HG02981 (cell line): ENCODE measurements at regions not wholly inside any gene's neighbourhood (a gene's known extent, or its start where the extent isn't known, plus 50 kb on each side); places are given as distances from the start of the nearest gene placed in this dataset.
"Not testable (repeated sequence)": the region's sequence is repeated elsewhere in the genome, so short reads cannot be mapped to it uniquely, and the experiment has no call there.

Experiments
- ATAC-seq: cut with Tn5 transposase; IDR thresholded peaks from one replicate; pipeline ENCODE4 v1.9.1; 2021; ENCODE audit warnings: mild to moderate bottlenecking, moderate library complexity; ENCODE audit not compliant: unreplicated experiment

DNA sequence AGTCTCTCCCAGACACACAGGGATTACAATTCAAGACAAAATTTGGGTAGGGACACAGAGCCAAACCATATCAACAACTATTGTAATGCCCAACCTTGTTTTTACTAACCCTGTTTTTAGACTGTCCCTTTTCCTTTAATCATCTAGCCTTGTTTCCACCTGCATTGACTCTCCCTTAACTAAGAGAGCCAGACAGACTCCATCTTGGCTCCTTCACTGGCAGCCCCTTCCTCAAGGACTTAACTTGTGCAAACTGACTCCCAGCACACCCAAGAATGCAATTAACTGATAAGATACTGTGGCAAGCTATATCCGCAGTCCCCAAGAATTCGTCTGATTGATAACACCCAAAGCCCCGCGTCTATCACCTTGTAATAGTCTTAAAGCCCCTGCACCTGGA, 151.8 kb upstream of the DGKB start:
- ATAC-seq, result not testable (repeated sequence)

DNA sequence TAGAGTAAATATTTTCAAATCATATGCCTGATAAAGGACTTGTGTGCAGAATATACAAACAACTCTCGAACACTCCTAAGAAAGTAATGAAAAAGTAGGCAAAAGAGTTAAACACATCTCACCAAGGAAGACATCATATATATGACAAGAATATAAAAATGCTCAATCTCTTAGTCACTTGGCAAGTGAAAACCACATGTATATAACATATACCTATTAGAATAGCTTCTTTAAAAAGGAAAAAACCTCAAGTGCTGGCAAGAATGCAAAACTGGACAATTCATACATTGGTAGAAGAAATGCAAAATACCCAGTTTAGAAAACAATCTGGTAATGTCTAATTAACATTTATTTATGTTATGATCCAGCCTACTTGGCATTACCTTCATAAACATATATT, 146.6 kb upstream of the DGKB start:
- no peak for ATAC-seq

DNA sequence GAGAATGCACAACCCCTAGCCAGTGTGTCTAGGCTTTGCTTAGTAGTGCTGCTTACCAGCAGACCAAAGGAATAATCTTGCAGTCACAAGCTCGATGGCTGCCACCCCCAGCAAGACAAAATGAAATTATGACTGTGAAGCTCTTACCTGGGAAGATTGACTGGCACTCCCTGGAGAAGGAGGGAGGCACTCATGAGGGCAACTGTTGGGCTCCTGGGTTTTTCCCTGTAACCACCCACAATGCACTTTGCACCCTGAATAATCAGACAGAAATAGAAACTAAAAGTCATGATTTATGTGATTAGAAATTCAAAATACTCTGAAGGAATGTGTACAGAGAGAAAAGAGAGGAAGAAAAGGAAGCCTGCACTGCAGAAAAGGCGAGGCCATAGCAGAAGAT, 144.3 kb upstream of the DGKB start:
- no peak for ATAC-seq

DNA sequence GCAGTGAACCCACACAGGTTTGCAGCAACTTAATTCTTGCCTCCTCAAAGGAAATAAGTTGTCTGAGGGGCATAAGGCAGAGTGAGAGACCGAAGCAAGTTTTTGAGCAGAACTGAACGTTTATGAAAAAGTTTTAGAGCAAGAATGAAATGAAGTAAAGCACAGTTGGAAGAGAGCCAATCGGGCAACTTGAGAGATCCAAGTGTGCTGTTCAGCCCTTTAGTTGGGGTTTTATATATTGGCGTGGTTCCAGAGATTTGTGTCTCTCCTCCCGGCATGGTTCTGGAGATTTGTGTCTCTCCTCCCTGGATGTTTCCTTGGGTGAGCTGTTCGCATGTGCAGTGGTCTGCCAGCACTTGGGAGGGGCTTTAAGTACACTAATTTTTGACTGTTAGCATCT, 141.4 kb upstream of the DGKB start:
- no peak for ATAC-seq

DNA sequence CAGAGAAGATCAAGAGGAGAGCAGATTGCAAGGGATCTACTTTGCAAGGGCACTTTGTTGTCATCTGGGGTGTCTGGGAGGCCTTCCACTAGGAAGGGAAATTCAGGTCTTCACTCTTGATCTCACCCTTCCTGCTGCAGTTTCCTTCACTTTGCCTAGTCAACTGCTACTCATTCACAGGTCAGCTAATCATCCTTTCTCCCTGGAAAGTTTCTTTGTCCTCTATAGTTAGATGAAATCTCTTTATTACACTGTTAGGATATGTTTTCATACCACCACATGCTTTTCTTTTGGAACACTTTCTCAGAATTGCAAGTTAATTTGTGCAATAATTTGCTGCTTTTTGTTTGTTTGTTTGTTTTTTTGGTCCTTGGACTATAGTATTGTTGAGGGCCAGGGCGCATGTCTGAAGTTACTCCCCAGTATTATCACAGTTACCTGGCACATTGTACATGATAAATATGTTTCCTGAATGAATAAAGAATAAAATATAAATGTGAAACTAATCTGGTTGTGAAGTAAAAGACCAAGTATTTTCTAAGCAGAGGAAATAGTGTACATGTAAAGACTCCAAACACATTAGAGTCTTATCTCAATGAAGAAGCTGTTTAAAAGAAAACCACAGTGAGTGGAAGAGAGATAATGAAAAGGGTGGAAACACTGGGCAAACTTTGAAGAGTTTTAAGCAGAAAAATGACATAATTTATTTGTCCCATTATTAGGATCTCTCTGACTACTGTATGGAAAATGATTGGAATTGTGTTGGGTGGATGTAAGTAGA, 139.9 kb upstream of the DGKB start:
- ATAC-seq, result no peak

DNA sequence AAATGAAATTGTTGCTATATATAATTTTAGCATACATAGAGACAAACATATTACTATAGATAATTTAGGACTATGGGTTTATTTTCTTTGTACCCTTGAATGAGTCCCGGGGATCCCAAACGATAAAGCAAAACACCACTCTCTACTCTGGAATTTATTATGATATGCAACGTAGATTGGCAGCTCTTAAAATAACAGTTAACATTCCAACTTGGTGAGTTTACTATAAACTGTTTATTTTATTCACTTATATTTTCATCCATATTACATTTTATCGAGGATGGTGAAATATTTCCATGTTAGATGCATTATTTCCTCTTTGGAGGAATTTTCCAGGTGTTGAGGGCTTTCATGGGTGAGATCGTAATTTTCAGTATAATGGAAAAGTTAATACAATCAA, 138.7 kb upstream of the DGKB start:
- ATAC-seq, result no peak

DNA sequence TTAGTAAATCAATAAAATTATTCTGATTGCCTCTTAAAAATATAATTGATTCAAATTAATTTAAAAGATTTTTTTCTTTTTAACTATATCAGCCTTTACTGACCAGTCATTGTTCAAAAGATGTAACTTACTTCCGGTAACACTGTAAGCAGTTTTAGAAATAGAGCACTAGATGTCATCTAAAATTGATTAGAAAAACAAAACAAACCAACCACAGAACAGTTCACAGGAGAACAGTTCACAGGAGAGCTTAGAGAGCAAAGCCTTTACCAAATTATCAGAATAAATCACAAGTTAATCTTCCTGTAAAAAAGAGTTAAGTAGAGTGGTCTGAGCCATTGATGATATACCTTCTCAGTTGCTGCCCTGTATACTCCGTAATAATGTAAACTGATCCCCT, 133.3 kb upstream of the DGKB start:
- no peak for ATAC-seq

DNA sequence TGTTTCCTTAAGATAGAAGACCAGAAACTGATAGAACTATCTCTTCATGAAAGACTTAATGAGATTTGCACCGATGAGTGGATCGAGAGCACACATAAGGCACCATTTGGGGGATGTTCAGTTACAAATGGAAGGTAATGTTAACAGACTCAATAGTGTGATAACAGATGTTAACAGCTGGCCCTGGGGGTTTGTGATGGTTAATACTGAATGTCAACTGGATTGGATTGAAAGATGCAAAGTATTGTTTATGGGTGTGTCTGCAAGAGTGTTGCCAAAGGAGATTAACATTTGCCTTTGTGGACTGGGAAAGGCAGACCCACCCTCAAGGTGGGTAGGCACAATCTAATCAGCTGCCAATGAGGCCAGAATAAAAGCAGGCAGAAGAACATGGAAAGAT, 130.5 kb upstream of the DGKB start:
- no peak for ATAC-seq

DNA sequence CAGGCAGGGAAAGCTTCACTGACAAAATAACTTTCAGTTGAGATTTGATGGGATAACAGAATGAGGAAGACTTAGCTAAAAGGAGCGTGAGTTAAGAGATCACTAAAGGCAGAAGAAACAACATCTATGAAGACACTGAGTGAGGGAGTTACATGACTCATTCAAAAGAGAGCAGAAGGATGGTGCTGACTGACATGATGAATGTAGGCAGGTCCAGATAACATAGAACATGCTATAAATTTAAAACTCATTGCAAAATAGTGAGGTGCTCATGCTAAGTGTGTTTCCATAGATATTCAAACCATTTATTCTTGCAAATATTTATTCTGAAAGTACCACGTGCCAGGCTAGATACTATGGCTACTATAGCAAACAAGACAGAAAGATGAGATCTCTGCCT, 116.4 kb upstream of the DGKB start:
- ATAC-seq, result no peak

DNA sequence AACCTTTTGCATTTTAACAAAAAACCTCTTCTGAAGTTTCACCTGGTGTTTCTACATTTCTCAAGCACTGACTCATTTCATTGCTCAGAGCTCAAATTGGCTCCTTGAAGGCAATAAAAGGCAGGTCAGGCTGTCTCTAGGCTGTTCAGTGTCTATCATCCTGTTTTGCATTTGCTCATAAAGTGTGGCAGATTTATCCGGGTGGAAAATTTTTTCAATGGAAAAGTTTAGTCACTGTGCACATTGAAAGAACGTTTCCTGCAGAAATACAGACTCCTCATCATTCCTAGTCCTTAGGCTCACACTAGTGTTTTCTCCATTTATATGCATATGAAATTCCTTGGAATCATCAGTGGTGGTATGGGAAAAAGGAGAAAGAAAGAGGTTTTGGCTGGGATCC, 114.2 kb upstream of the DGKB start:
- ATAC-seq, result no peak

DNA sequence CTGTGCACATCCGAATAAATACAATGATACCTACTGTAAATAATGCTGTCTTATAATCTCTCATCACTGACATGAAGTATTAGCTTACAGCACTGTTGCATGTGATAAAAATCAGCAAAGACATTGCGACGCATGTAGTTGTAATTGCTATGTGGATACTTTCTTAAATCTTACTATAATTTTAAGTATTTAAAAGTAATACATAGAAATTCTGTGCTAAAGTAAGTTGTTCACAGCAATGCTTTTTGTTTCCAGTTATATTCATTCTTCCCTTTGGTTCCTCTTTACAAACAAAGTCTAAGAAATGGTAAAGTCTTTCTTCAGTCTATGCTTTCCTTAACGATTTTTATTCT, 113.7 kb upstream of the DGKB start:
- ATAC-seq, result no peak

DNA sequence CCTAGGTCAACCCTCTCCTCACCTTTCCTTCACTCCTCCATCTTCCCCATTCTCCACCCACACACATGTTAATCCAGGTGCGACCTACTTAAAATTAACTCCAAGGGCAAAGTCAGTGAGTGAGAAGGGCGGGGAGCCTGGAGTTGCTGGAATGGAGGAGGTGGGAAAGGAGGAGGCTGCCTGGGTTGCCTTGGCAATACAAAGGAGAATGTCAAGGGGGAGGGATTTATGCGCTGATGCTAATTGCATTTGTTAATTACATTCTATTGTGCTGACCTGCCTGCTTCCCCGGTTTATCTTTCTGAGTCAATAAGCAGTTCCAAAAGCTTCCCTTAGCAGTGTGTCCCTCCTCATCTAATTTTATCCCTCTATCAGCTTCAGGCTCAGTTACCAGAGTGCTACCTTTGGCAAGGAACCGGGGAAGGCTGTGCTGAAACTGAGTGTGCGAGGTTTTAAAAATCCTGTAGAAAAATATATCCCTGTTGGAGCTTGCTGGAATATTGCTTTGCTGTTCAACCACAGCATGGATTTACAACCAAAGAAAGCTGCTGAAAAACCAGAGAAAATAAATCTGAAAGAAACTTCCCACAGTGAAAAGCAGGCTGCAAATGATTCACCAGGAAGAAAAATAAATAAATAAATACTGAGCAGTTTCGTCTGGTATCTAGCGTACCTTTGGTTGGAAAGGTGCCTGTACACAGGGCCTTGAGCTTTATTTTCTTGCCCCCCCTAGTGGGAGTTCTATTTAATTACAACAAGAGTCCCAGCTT, 113.2 kb upstream of the DGKB start:
- ATAC-seq, result peak; percentile 97

DNA sequence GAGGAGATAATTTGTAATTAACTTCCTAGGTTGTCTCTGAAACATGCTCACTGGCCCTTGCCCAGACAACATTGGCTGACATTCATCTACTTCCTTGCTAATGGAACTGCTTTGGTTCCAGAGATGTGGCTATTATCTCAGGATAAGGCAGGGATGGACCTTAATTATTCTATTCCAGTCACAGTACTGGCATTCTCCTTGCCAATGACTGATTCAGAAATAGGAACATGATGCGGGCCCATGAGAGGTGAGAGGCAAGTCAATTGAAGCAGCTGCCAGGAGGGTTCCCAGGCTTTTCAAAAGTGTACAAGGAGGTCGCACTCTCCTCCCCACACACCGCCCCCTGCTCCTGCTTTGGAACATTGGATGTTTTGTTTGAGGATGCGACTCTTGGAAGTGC, 109.6 kb upstream of the DGKB start:
- no peak for ATAC-seq

DNA sequence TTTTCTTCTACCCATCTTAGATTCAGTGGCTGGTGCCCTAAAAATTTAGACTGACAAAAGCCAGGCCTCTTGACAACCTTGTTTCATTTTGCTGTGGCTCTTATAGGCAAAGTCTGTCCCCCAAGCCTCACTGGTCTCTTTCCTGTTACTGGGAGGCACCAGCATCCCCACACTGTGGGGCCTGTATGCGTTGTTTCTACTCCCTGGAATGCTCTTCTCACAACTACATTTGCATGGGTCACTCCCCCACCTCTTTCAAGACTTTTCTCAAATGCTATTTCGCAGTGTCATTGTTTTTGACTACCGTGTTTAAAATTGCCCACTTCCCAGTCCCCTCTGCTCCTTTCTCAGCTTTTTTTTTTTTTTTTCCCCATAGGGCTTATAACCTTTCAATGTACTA, 108.7 kb upstream of the DGKB start:
- no peak for ATAC-seq

DNA sequence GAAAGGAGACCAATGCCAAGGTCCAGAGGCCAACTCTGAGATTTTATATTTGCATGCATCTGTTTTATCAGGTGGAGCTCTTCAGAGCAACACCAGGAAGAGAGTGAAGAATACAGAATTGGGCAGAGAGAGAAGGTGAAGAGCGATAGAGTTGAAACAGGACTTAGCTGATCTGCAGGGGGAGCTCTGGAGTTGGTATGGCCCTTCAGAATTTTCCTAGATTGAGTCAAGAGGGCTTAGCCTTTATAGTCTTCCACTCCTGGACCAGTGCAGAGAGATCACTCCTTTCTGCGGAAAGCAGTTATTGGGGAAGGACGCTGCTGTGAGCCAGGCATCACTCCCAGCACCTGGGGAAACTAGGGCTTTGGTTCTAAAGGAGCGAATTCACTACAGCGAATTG, 105.0 kb upstream of the DGKB start:
- no peak for ATAC-seq

DNA sequence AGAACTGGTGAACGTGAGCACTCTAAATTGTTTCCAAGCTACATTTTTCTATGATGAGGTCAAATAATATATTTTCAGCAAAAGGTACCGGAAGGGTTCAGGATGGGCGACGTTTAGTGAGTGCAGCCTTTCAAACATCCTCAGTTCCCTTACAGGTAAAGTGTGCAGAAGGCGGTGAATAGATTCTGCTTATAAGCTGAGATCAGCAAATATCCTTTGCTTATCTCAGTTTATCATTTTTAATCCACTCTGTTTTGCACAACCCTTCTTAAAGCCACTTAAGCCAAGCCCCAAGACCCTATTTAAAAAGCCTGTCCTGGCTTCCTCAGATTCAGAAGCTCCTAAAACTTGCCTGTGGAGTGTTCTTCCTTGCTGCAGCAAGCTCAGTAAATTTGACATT, 103.1 kb upstream of the DGKB start:
- ATAC-seq, result no peak

DNA sequence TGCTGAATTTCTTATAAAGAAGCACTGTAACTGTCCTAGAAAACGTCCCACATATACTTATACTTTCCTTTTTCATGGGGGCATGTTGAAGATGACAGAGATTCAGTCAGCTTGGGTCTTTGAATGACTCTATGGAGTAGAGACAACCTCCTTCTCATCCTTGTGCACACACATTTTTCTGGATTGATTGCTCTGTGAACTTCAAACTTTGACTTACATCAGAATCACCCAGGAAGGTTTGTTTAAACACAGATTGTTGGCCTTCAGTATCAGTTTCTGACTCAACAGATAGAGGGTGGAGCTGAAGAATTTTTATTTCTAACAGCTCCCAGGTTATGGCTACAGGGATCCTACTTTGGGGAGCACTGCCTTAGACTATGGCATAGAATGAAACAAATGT, 97.6 kb upstream of the DGKB start:
- ATAC-seq, result no peak

DNA sequence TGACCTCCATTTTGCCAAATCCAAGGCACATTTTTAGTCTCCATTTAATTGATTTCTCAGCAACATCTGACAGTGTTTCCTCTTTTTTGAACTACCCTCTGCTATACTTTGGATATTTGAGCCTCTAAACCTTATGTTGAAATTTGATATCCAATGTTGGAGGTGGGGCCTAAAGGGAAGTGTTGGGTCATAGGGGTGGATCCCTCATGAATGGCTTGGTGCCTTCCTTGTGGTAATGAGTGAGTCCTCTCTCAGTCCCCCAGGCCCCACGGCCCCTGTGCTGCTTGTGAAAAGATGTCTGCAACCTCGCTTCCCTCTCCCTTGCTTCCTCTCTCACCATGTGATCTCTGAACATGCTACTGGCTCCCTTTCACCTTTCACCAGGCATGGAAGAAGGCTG, 96.8 kb upstream of the DGKB start:
- no peak for ATAC-seq

DNA sequence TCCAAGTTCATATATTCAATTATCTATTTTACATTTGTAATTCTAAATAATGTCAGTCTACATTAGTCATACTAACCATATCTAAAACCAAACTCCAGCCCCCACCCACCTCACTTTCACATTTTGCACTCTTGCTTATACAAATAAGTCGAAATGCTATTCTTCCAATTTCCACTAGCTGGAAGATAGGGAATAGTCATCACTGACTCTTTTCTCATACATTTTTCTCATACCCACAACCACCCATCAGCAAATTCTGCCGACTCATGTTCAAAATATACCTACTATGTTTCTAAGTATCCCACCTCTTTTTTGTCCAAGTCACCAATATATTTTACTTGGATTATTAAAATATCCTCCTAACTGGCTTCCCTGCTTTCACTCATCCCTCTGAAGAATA, 93.2 kb upstream of the DGKB start:
- ATAC-seq, result no peak

DNA sequence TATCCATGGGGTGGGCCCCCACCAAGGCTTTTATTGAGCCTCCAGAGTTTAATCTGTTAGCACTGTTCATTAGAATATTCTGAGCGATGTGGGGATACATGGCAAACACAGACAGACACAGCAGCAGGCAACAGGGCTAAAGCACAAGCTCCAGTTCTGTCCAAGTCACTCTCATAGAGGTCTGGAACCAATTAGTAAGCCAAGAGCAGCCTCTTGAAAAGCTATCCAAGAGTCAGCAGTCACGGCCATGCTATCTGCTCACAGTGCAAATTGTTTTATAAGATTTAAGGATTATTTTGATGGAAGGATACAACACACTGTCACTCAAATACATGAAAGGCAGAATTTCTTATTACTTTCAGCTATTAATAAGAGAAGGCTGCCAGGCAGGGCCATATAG, 86.4 kb upstream of the DGKB start:
- ATAC-seq, result no peak

DNA sequence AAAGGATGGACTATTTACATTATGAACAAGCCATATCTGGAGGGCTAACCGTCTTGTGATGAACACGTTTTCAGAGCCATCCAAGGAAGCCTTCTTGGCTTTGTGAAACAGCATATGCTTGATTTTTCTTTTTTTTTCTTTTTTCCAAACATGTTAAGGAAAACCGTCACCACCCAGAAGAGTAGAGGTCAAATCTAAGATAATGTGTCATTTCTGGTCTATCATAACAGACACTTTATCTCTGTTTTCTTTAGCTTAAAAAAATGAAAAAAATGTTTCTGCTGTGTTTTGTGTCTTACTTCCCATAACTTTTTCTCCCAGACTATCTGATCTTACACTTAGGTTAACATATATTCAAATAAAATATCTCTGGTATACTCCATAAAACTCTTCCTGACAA, 76.1 kb upstream of the DGKB start:
- ATAC-seq, result no peak

DNA sequence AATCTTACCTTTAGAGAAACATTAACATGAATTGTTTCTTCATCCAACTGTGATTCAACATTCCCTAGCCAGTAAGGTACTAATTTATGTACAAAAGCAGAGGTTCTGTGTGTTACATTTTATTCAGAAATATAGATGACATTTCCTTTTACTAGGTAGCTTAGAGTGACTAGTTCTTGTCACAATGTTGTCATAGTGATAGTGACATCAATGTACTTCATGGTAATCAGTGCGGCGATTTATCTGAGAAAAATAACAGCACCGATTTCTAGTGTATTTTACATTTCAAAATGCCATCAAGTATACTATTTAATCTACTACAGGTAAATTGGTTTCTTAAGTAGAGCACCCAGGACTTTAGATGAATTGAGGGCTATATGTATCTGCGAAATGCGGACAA, 72.1 kb upstream of the DGKB start:
- no peak for ATAC-seq
